GM04504 (cell line): ENCODE measurements at regions not wholly inside any gene's neighbourhood (a gene's known extent, or its start where the extent isn't known, plus 50 kb on each side); places are given as distances from the start of the nearest gene placed in this dataset.
A peak's percentile ranks its signal among the peaks of the same experiment; 100 is the strongest.

Experiments used
- DNase-seq: peaks from one replicate; pipeline ENCODE4 v3.0.0-alpha.2; 2012; ENCODE audit warnings: low read depth

DNA sequence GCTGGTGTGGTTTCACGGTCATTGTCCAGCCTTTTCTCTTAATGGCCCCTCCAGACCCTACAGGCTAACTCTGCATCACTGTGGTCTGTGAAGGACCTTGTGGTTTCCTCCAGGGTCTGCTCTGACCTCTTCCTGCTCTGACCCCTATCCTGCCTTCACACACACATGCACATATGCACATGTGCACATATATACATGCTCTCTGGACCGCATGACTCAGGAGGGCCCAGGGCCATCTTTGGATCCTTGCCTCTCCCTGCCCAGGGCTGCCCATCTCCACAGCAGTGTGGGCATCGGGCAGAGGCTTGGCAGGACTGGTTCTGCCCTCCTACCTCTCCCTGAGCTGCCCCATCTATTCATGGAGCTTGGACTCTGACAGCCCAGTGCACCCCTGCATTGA, 510.9 kb downstream of the PTPRU start:
- no peak for DNase-seq

- no peak for DNase-seq
These were observed 509.8 kb downstream of the PTPRU start for GRCh38 chr1:29746076-29746665.

GRCh38 chr1:29744684-29745490, 508.6 kb downstream of the PTPRU start:
- no peak for DNase-seq

- DNase-seq = no peak
These were observed 507.6 kb downstream of the PTPRU start for GRCh38 chr1:29743931-29744330.

DNA sequence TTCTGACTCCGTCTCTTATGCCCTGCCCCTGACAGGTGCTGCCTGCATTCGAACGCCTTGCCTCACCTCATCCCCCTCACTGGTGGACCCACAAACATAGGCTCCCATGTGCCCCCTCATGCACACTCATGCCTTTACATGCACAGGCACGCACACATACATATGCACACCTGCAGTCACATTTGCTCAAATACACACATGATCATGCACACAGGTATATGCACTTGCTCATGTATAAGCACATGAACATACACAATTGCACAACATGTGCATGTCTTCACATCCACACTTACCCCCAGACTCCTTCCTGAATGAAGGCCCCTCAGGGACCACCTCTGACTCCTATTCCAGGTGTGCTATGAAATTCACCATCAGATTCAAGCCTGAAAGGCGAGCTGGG, 506.9 kb downstream of the PTPRU start:
- DNase-seq = no peak

- DNase-seq = no peak
These were observed 502.9 kb downstream of the PTPRU start for GRCh38 chr1:29739176-29739575.

GRCh38 chr1:29736582-29737188, 500.4 kb downstream of the PTPRU start:
- DNase-seq = peak; percentile 15

- no peak for DNase-seq
These were observed 496.1 kb downstream of the PTPRU start for GRCh38 chr1:29732453-29732852.

DNA sequence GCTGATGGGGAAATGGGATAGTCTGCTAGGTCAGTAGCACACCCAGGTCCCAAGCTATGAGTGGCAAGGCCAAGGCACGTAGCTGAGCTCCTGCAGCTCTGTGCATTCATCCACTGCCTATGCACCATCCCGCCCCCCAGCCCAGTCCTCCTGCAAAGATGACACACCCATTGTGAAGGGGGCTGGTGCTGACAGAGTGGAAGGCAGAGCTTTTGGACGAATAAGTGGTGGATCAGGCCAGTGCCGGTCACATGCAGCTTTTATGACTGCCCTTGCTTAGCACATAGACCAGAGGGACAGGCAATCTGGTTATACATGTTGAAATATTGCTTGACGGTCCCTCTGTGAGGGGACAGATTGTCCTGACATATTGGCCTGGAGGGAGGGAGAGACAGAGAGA, 494.3 kb downstream of the PTPRU start:
- DNase-seq = no peak

- no peak for DNase-seq
These were observed 493.0 kb downstream of the PTPRU start for GRCh38 chr1:29729281-29729680.

DNA sequence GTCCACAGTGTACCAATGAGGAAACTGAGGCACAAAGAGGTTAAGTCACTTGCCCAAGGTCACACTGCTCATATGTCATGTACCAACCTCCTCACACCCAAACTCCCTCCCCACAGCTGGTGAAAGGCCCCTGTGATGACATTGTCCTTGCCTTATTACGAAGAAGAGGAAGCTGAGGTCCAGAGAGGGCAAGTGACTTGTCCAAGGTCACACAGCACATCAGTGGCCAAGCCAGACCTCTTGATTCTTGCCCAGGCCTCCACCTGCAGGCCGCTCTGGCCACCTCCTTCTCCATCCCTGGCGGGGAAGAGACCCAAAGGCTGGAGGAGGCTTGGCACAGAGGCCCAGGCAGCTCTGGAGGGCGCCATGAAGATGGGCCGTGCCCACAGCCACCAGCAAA, 492.4 kb downstream of the PTPRU start:
- DNase-seq = no peak

- no peak for DNase-seq
These were observed 488.9 kb downstream of the PTPRU start for GRCh38 chr1:29725262-29725661.

DNA sequence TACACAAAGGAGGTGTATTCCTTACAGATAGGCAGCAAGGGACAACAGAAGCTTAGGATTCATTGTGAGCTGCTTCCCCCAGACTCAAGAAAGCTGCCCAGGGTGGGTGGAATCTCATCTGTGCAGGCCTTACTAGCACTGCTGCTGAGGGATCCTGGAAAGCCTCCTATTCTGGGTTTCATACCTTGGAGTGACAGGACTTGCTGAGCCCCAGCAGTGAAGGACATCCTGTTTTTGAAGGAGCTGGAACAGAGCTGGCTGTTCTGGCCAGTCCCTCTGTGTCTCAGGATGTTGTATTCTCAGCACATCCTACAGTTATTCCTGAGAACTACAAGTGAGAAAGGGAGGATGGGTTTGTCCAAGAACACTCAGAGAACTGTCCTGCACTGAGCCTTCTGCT, 486.3 kb downstream of the PTPRU start:
- DNase-seq = no peak

GRCh38 chr1:29719253-29719652, 482.9 kb downstream of the PTPRU start:
- no peak for DNase-seq

- DNase-seq = no peak
These were observed 482.5 kb downstream of the PTPRU start for GRCh38 chr1:29718791-29719190.

GRCh38 chr1:29716306-29716705, 480.0 kb downstream of the PTPRU start:
- no peak for DNase-seq

GRCh38 chr1:29713857-29714256, 477.5 kb downstream of the PTPRU start:
- no peak for DNase-seq

DNA sequence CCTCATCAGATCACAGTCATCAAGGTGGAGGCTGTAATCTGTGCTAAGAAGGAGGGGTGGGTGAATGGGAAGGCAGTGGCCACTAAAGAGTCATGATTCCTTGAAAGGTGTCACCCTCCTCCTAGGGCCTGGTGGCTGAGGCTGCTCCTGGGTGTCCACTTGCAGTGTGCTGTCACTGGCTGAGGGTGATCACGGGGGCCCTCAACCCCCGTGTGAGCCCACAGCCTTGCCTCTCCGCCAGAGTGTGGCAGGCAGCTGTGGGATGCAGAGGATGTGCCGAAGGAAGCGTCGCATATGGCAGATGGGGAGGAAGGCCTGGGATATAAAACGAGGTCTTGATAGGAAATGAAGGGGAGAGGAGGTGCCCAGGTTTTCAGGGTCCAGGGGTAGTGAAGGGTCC, 476.5 kb downstream of the PTPRU start:
- DNase-seq = no peak

DNA sequence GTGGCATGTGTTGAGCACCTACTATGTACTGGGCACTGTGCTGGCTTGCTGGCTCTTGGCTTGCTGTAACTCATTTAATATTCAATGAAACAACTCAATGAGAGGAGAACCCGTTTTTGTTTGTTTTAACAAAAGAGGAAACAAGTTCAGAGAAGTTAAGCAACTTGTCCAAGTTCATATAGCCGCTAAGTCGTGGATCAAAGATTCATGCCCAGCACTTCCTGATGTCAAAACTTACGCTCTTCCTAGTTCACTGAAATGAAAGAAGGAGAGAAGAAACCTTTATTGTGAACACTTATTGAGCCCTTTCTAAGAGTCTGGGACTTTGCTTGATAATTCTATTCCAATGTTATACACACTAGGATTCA, 475.9 kb downstream of the PTPRU start:
- DNase-seq = no peak

GRCh38 chr1:29711582-29712283, 475.4 kb downstream of the PTPRU start:
- DNase-seq = peak; percentile 50

DNA sequence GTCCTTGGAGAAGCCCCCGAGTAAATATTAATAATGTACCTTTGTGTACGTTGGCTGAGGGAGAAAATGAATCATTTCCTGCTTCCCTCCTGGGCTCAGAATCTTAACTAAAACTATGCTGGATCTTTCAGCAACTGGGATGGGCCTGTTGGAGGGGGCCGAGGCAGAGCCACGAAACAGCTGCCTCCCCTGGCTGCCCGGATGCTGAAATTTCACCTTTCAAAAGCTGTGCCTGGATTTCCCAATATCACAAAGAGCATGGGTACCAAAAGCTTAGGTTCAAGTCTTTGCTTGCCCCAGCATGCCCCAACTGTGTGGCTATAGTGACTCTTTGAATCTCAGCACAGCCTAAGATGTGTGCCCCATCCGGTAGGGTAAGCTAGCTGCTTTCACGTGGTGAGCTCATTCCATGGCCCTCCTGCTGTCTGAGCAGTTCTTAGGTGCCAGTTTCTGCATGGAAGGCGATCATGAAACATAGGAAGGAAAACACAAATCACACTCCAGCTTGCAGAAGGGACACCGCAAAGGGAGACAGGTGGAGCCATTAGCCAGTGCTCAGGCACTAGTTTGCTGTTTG, 473.5 kb downstream of the PTPRU start:
- DNase-seq = no peak
